ENCODE measurements at regions not wholly inside any gene's neighbourhood (a gene's known extent, or its start where the extent isn't known, plus 50 kb on each side); places are given as distances from the start of the nearest gene placed in this dataset.
A peak's percentile ranks its signal among the peaks of the same experiment; 100 is the strongest.
"Not testable (repeated sequence)": the region's sequence is repeated elsewhere in the genome, so short reads cannot be mapped to it uniquely, and the experiment has no call there.

- DNase-seq (ENCODE audit: low read depth in 3 of 3) = no peak
These were observed 55.3 kb upstream of the NOL4 start for GRCh38 chr18:34280000-34280399.

- DNase-seq (ENCODE audit: low read depth in 3 of 3) = no peak
These were observed 55.9 kb upstream of the NOL4 start for GRCh38 chr18:34280653-34281052.

GRCh38 chr18:34281290-34281689 lies 56.6 kb upstream of the NOL4 start:
- DNase-seq (ENCODE audit: low read depth in 3 of 3) = no peak

- no peak for DNase-seq (ENCODE audit: low read depth in 3 of 3)
These were observed 57.0 kb upstream of the NOL4 start for GRCh38 chr18:34281722-34282121.

GRCh38 chr18:34283506-34283905 lies 58.8 kb upstream of the NOL4 start:
- DNase-seq (ENCODE audit: low read depth in 3 of 3) = no peak

GRCh38 chr18:34287825-34288224 lies 63.1 kb upstream of the NOL4 start:
- no peak for DNase-seq (ENCODE audit: low read depth in 3 of 3)

- no peak for DNase-seq (ENCODE audit: low read depth in 3 of 3)
These were observed 67.9 kb upstream of the NOL4 start for GRCh38 chr18:34292594-34292993.

- no peak for DNase-seq (ENCODE audit: low read depth in 3 of 3)
These were observed 72.6 kb upstream of the NOL4 start for GRCh38 chr18:34297287-34297686.

- DNase-seq (ENCODE audit: low read depth in 3 of 3) = no peak
These were observed 75.1 kb upstream of the NOL4 start for GRCh38 chr18:34299828-34300227.

- no peak for DNase-seq (ENCODE audit: low read depth in 3 of 3)
These were observed 86.8 kb upstream of the NOL4 start for GRCh38 chr18:34311468-34311867.

GRCh38 chr18:34314847-34315246 lies 90.1 kb upstream of the NOL4 start:
- no peak for DNase-seq (ENCODE audit: low read depth in 3 of 3)

- DNase-seq (ENCODE audit: low read depth in 3 of 3) = no peak
These were observed 91.1 kb upstream of the NOL4 start for GRCh38 chr18:34315591-34316352.

GRCh38 chr18:34320267-34320666 lies 95.6 kb upstream of the NOL4 start:
- no peak for DNase-seq (ENCODE audit: low read depth in 3 of 3)

- no peak for DNase-seq (ENCODE audit: low read depth in 3 of 3)
These were observed 96.4 kb upstream of the NOL4 start for GRCh38 chr18:34321066-34321465.

GRCh38 chr18:34322365-34323289 lies 97.9 kb upstream of the NOL4 start:
- peak in 1 of 3 donors; percentile 4 for DNase-seq (ENCODE audit: low read depth in 3 of 3)

GRCh38 chr18:34329840-34330239 lies 105.1 kb upstream of the NOL4 start:
- DNase-seq (ENCODE audit: low read depth in 3 of 3) = no peak

GRCh38 chr18:34330308-34330707 lies 105.6 kb upstream of the NOL4 start:
- no peak for DNase-seq (ENCODE audit: low read depth in 3 of 3)

- not testable (repeated sequence) for DNase-seq (ENCODE audit: low read depth in 3 of 3)
These were observed 106.2 kb upstream of the NOL4 start for GRCh38 chr18:34330907-34331306.

- DNase-seq (ENCODE audit: low read depth in 3 of 3) = not testable (repeated sequence)
These were observed 106.6 kb upstream of the NOL4 start for GRCh38 chr18:34331343-34331742.

- DNase-seq (ENCODE audit: low read depth in 3 of 3) = no peak
These were observed 114.4 kb upstream of the NOL4 start for GRCh38 chr18:34339155-34339554.

GRCh38 chr18:34342960-34343359 lies 118.2 kb upstream of the NOL4 start:
- no peak for DNase-seq (ENCODE audit: low read depth in 3 of 3)

GRCh38 chr18:34345738-34346137 lies 121.0 kb upstream of the NOL4 start:
- no peak for DNase-seq (ENCODE audit: low read depth in 3 of 3)

- no peak for DNase-seq (ENCODE audit: low read depth in 3 of 3)
These were observed 126.1 kb upstream of the NOL4 start for GRCh38 chr18:34350778-34351177.
